Ishikawa (cell line): ENCODE measurements at regions not wholly inside any gene's neighbourhood (a gene's known extent, or its start where the extent isn't known, plus 50 kb on each side); places are given as distances from the start of the nearest gene placed in this dataset.

ENCODE experiments used
- CEBPB ChIP-seq: IDR thresholded peaks from 2 replicates; pipeline ENCODE4 v1.6.1; 2012
- CREB1 ChIP-seq: IDR thresholded peaks from 2 replicates; pipeline ENCODE4 v1.6.1; 2012; ENCODE audit warnings: low read depth
- EGR1 ChIP-seq: IDR thresholded peaks from 2 replicates; pipeline ENCODE4 v1.6.1; 2012
- EP300 ChIP-seq: IDR thresholded peaks from 2 replicates; pipeline ENCODE4 v1.6.1; 2012; ENCODE audit warnings: borderline replicate concordance
- FOXM1 ChIP-seq: IDR thresholded peaks from 2 replicates; pipeline ENCODE4 v1.6.1; 2012; ENCODE audit warnings: low read depth, borderline replicate concordance
- NFIC ChIP-seq: IDR thresholded peaks from 2 replicates; pipeline ENCODE4 v1.6.1; 2012
- RAD21 ChIP-seq: IDR thresholded peaks from 2 replicates; pipeline ENCODE4 v1.6.1; 2012; ENCODE audit warnings: low read depth
- TAF1 ChIP-seq: IDR thresholded peaks from 2 replicates; pipeline ENCODE4 v1.6.1; 2012; ENCODE audit warnings: low read depth, mild to moderate bottlenecking
- TCF12 ChIP-seq: IDR thresholded peaks from 2 replicates; pipeline ENCODE4 v1.6.1; 2012; ENCODE audit warnings: low read depth
- TEAD4 ChIP-seq: IDR thresholded peaks from 2 replicates; pipeline ENCODE4 v1.6.1; 2012
- YY1 ChIP-seq: IDR thresholded peaks from 2 replicates; pipeline ENCODE4 v1.6.1; 2012; ENCODE audit warnings: low read depth
- ZBTB7A ChIP-seq: IDR thresholded peaks from 2 replicates; pipeline ENCODE4 v1.6.1; 2012; ENCODE audit warnings: low read depth
- TF ChIP-seq, protein P1 (sequence below): IDR thresholded peaks from 2 replicates; pipeline ENCODE4 v1.6.1; 2012; ENCODE audit warnings: low read depth, mild to moderate bottlenecking
- TF ChIP-seq, protein P2 (sequence below): IDR thresholded peaks from 2 replicates; pipeline ENCODE4 v1.6.1; 2012
- TF ChIP-seq, protein P3 (sequence below): IDR thresholded peaks from 2 replicates; pipeline ENCODE4 v1.6.1; 2012

DNA sequence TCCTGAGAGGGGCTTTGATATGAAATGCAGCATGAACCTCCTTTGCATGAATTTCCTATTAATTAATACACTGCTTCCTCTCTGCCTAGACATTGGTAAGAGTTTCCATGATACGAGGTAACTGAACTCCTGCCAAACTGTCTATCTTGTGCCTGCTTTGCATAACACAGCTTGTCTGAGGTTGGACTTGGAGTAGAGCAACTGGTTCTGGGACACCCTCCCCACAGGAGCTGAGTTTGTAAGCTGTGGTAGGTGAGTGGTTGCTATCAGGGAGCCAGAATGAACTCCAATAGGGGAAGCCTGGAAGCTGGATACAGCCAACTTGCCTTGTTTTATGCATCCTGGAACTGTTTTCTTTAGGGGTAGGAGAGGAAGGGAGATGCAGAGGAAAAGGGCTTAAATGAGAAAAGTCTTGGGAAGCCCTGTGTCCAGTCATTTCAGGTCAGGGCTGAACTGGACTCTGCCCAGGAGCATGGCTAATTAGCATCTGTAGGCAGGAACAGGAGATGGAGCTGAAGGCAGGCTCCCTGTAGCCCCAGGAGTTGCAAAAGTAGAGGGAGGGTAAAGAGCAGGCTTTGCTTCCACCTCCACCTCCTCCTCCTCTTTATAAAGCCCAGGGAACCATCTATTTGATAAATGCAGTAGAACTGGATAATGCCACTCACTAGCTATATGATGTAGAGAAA lies 73.2 kb upstream of the GPR158 start:
- TF ChIP-seq, protein P1, sequence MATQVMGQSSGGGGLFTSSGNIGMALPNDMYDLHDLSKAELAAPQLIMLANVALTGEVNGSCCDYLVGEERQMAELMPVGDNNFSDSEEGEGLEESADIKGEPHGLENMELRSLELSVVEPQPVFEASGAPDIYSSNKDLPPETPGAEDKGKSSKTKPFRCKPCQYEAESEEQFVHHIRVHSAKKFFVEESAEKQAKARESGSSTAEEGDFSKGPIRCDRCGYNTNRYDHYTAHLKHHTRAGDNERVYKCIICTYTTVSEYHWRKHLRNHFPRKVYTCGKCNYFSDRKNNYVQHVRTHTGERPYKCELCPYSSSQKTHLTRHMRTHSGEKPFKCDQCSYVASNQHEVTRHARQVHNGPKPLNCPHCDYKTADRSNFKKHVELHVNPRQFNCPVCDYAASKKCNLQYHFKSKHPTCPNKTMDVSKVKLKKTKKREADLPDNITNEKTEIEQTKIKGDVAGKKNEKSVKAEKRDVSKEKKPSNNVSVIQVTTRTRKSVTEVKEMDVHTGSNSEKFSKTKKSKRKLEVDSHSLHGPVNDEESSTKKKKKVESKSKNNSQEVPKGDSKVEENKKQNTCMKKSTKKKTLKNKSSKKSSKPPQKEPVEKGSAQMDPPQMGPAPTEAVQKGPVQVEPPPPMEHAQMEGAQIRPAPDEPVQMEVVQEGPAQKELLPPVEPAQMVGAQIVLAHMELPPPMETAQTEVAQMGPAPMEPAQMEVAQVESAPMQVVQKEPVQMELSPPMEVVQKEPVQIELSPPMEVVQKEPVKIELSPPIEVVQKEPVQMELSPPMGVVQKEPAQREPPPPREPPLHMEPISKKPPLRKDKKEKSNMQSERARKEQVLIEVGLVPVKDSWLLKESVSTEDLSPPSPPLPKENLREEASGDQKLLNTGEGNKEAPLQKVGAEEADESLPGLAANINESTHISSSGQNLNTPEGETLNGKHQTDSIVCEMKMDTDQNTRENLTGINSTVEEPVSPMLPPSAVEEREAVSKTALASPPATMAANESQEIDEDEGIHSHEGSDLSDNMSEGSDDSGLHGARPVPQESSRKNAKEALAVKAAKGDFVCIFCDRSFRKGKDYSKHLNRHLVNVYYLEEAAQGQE = no peak
- TF ChIP-seq, protein P2, sequence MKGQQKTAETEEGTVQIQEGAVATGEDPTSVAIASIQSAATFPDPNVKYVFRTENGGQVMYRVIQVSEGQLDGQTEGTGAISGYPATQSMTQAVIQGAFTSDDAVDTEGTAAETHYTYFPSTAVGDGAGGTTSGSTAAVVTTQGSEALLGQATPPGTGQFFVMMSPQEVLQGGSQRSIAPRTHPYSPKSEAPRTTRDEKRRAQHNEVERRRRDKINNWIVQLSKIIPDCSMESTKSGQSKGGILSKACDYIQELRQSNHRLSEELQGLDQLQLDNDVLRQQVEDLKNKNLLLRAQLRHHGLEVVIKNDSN = no peak
- no peak for TF ChIP-seq TCF12
- TF ChIP-seq EGR1 = no peak
- TF ChIP-seq TAF1 = no peak
- no peak for TF ChIP-seq TEAD4
- TF ChIP-seq, protein P3, sequence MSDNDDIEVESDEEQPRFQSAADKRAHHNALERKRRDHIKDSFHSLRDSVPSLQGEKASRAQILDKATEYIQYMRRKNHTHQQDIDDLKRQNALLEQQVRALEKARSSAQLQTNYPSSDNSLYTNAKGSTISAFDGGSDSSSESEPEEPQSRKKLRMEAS = no peak
- TF ChIP-seq YY1 = no peak
- TF ChIP-seq FOXM1 = no peak
- TF ChIP-seq CEBPB = no peak
- no peak for TF ChIP-seq NFIC
- TF ChIP-seq EP300 = no peak
- TF ChIP-seq ZBTB7A = no peak
- TF ChIP-seq RAD21 = no peak

DNA sequence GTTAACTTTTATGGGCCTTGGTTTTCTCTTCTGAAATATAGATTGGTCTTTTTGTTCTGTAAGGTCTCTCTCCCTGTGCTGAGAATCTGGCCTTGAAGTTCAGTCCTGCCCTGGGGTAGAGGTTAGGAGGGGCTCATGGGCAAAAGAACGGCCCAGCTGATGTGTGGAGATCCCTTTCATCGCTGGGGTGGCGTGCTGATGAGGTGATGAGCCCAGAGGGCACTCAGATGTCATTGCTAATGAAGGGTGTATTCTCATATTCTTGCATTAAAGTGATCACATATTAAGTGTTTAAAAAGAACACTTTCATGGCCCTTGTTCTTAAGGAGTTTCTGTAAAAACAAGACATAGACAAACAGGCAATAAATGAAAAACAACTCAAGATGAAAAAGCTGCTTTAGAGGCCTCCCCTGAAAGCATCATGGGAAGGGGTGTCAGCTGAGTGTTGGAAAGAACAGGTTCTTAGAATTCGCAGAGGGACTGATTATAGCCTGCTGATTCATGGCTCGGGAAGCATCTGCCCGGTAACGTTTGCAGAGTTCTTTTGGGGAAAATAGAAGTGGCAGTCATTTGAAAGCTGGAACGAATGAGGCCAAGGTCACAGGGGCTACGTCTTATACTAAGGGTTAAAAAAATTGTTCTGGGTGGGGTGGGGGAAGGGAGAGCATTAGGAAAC lies 72.5 kb upstream of the GPR158 start:
- TF ChIP-seq RAD21 (no peak), ZBTB7A (no peak), FOXM1 (no peak), CREB1 (no peak), YY1 (no peak), EP300 (no peak), CEBPB (no peak), TCF12 (no peak), EGR1 (no peak), TEAD4 (no peak)
- TF ChIP-seq, protein P1 = no peak
- TF ChIP-seq, protein P3 = no peak
- TF ChIP-seq, protein P2 = no peak

DNA sequence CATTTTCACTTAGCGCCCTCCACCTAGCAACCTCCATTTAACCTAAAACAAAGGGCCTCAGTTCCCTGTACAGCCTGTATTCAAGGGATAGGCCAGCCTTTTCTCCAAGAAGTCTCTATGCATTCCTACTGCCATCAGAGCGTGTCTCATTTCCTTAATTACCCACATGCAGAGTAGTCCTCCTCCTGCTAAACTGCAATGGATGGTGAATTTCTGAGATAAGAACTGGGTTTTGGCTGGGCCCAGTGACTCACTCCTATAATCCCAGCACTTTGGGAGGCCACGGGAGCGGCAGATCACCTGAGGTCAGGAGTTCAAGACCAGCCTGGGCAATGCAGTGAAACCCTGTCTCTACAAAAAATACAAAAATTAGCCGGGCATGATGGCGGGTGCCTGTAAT lies 71.1 kb upstream of the GPR158 start:
- no peak for TF ChIP-seq RAD21
- no peak for TF ChIP-seq CREB1
- TF ChIP-seq ZBTB7A = no peak

DNA sequence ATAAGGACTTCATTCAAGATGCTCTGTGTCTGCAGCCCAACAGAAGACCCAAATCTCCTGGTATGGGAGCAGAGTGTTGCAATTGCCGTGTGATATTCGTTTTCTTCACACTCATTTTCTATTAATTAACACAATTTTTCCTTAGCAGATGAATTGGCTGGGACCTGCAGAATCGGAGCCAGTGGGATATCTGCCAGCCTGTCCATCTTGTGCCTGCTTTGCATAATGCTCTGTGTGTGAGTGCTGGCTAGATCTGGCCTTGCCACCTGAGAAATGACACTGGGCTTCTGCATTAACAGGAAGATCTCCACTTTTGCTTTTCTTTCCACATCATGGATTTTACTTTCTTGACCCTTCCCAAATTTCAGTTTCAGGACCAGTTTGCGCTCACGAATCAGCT lies 70.4 kb upstream of the GPR158 start:
- no peak for TF ChIP-seq NFIC
- TF ChIP-seq ZBTB7A = no peak
- no peak for TF ChIP-seq CREB1
- TF ChIP-seq CEBPB = no peak

DNA sequence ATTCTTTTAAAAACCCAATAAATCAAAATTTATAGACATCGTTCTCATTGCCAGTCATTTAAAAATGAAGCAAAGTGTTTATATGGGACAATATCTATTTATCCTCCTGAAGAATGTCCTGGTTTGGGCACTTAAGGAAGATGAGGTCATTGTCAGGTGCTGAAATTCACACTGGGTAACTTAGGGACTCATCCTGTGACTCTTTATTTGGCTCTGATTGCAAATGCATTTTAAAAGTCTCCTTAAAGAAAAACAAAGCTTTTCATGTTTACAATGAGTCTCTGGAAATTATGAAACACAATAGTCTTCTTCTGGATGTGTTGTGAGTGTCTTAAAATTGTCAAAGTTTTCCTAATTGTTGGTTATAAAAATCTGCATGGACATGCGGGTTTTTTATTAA lies 69.5 kb upstream of the GPR158 start:
- no peak for TF ChIP-seq TCF12
- TF ChIP-seq, protein P1 = no peak
- no peak for TF ChIP-seq CEBPB
- no peak for TF ChIP-seq RAD21
- no peak for TF ChIP-seq FOXM1
- TF ChIP-seq YY1 = no peak
- no peak for TF ChIP-seq CREB1
- TF ChIP-seq ZBTB7A = no peak
